Liver (tissue), 8 donors: ENCODE measurements at regions not wholly inside any gene's neighbourhood (a gene's known extent, or its start where the extent isn't known, plus 50 kb on each side); places are given as distances from the start of the nearest gene placed in this dataset.

Experiments
- DNase-seq: peaks from one replicate; pipeline ENCODE4 v3.0.0-alpha.2; 2017; ENCODE audit warnings: low spot score
- H3K27ac ChIP-seq, 2 donors: one replicate each; pipeline ENCODE4 v1.7.0; 2013; ENCODE audit warnings: inconsistent platforms in 2 of 2, low read length in 2 of 2, control low read depth in 1 of 2, low read depth in 1 of 2, mild to moderate bottlenecking in 1 of 2
- H3K27me3 ChIP-seq, 4 donors: one replicate each; pipeline versions ENCODE4 v1.6.1 to v1.7.0; 2013; ENCODE audit warnings: low read length in 3 of 4, inconsistent platforms in 1 of 4, mild to moderate bottlenecking in 1 of 4, moderate library complexity in 1 of 4; ENCODE audit not compliant: control insufficient read depth in 4 of 4, insufficient read depth in 4 of 4
- H3K36me3 ChIP-seq, 4 donors: one replicate each; pipeline versions ENCODE4 v1.6.1 to v1.7.0; 2013; ENCODE audit warnings: low read length in 3 of 4, mild to moderate bottlenecking in 3 of 4, low read depth in 1 of 4, moderate library complexity in 1 of 4; ENCODE audit not compliant: control insufficient read depth in 4 of 4, insufficient read depth in 3 of 4
- H3K4me1 ChIP-seq, 4 donors: one replicate each; pipeline versions ENCODE4 v1.6.1 to v1.7.0; 2013; ENCODE audit warnings: low read length in 3 of 4, mild to moderate bottlenecking in 3 of 4, moderate library complexity in 1 of 4; ENCODE audit not compliant: control insufficient read depth in 4 of 4, insufficient read depth in 4 of 4
- H3K4me3 ChIP-seq, 3 donors: one replicate each; pipeline versions ENCODE4 v1.6.1 to v1.7.0; 2013; ENCODE audit warnings: low read length in 3 of 3, control low read depth in 1 of 3, low read depth in 1 of 3, mild to moderate bottlenecking in 1 of 3
- H3K9ac ChIP-seq, 2 donors: one replicate each; pipeline ENCODE4 v1.7.0; 2013; ENCODE audit warnings: low read length in 2 of 2, mild to moderate bottlenecking in 2 of 2, moderate library complexity in 2 of 2, control low read depth in 1 of 2, low read depth in 1 of 2
- H3K9me3 ChIP-seq, 4 donors: one replicate each; pipeline versions ENCODE4 v1.6.1 to v1.7.0; 2013; ENCODE audit warnings: low read length in 3 of 4; ENCODE audit not compliant: control insufficient read depth in 4 of 4
- CTCF ChIP-seq: fragments of 150-350 bp; IDR thresholded peaks from 2 replicates; pipeline ENCODE4 v1.5.1; 2017; ENCODE audit warnings: improper control_type of control experiment, low read depth, low read length; ENCODE audit not compliant: missing input control
- EGR1 ChIP-seq, 2 donors: IDR thresholded peaks; 2 replicates each; pipeline ENCODE4 v1.6.1; 2016 to 2018; ENCODE audit warnings: antibody characterized with exemption in 2 of 2, low read depth in 2 of 2
- GABPA ChIP-seq, 2 donors: IDR thresholded peaks in 1 of 2; conservative IDR thresholded peaks in 1 of 2; 2 replicates each; pipeline ENCODE4 v1.6.1; 2016; ENCODE audit warnings: antibody characterized with exemption in 2 of 2, mild to moderate bottlenecking in 1 of 2, moderate library complexity in 1 of 2
- HNF4G ChIP-seq: IDR thresholded peaks from 2 replicates; pipeline ENCODE4 v1.6.1; 2016; ENCODE audit warnings: antibody characterized with exemption
- RAD21 ChIP-seq, 2 donors: IDR thresholded peaks; 2 replicates each; pipeline ENCODE4 v1.6.1; 2016; ENCODE audit warnings: antibody characterized with exemption in 2 of 2, mild to moderate bottlenecking in 2 of 2
- RXRA ChIP-seq, 2 donors: IDR thresholded peaks; 2 replicates each; pipeline ENCODE4 v1.6.1; 2017 to 2018; ENCODE audit warnings: antibody characterized with exemption in 2 of 2, mild to moderate bottlenecking in 1 of 2
- TAF1 ChIP-seq: conservative IDR thresholded peaks from 2 replicates; pipeline ENCODE4 v1.6.1; 2016; ENCODE audit warnings: antibody characterized with exemption, mild to moderate bottlenecking
- YY1 ChIP-seq: IDR thresholded peaks from 2 replicates; pipeline ENCODE4 v1.6.1; 2016; ENCODE audit warnings: antibody characterized with exemption, mild to moderate bottlenecking
- ZBTB33 ChIP-seq: IDR thresholded peaks from 2 replicates; pipeline ENCODE4 v1.6.1; 2016; ENCODE audit warnings: antibody characterized with exemption
- WGBS: extraction: QIAGEN DNeasy Blood & Tissue Kit; methylation state at CpG from one replicate; pipeline ENCODE4 v1.1.7; 2013; 5-methylcytosine and 5-hydroxymethylcytosine counted together
- TF ChIP-seq, protein P1 (sequence below): IDR thresholded peaks from 2 replicates; pipeline ENCODE4 v1.6.1; 2016; ENCODE audit warnings: antibody characterized with exemption
- TF ChIP-seq, protein P2 (sequence below): IDR thresholded peaks from 2 replicates; pipeline ENCODE4 v1.6.1; 2016; ENCODE audit warnings: antibody characterized with exemption, mild to moderate bottlenecking
- donor health status: healthy.
- donor health status: healthy.
- donor health status: healthy.
- donor health status: healthy.
- donor health status: healthy.

DNA sequence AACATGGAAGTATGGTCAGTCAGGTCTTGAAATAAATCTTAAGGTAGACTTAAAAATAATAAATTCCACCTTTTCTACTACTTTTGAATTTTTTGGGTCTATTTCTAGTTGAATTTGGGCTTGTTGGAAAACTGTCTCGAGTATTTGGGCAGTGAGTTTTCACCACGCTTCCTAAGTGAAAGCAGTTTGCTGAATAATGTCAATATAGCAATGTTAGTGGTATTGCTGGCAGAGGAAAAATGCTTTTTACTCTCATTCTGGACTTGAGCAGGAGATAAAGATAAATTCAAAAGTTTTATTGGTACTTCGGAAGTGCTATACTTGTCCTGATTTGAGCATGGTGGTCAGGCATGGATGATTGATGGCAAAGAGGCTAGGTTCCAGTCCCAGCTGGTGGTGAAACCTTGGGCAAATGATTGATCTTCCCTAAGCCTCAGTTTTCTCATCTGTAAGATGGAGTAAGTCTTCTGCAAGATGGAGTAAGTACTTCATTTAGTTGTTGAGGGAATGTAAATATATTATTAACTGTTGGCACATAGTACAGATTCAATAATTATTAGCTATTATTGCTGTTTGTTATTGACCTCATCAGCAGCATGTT is 503.5 kb upstream of the ZEB2 start:
- no peak overlapping the region for H3K4me3 ChIP-seq
- DNase-seq, result no peak
- H3K27me3 ChIP-seq, result no peaks in the 10 kb centered on the region
- 82% methylated on average over 3 of the region's 3 CpGs for WGBS
- TF ChIP-seq GABPA (IDR thresholded peaks at IDR 0.05 in 1 of 2, conservative IDR thresholded peaks at IDR 0.05 in 1 of 2) (no peak), YY1 (no peak), EGR1 (IDR thresholded peaks at IDR 0.05; ENCODE audit: low read depth in 2 of 2) (no peak), RXRA (IDR thresholded peaks at IDR 0.05) (no peak), RAD21 (IDR thresholded peaks at IDR 0.05) (no peak), ZBTB33 (no peak), HNF4G (no peak), CTCF (no peak)
- TF ChIP-seq, protein P1, sequence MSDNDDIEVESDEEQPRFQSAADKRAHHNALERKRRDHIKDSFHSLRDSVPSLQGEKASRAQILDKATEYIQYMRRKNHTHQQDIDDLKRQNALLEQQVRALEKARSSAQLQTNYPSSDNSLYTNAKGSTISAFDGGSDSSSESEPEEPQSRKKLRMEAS, result no peak
- H3K9ac ChIP-seq, result no peak overlapping the region
- H3K27ac ChIP-seq, result no peak overlapping the region
- H3K36me3 ChIP-seq, result no peaks in the 10 kb centered on the region
- no peaks in the 10 kb centered on the region for H3K4me1 ChIP-seq
- no peaks in the 10 kb centered on the region for H3K9me3 ChIP-seq

- H3K9me3 ChIP-seq, result no peaks in the 10 kb centered on the region
- no peak overlapping the region for H3K4me3 ChIP-seq
- H3K36me3 ChIP-seq, result no peaks in the 10 kb centered on the region
- no peak overlapping the region for H3K9ac ChIP-seq
- no peak for TF ChIP-seq CTCF
- no peak for TF ChIP-seq TAF1
- TF ChIP-seq, protein P2, sequence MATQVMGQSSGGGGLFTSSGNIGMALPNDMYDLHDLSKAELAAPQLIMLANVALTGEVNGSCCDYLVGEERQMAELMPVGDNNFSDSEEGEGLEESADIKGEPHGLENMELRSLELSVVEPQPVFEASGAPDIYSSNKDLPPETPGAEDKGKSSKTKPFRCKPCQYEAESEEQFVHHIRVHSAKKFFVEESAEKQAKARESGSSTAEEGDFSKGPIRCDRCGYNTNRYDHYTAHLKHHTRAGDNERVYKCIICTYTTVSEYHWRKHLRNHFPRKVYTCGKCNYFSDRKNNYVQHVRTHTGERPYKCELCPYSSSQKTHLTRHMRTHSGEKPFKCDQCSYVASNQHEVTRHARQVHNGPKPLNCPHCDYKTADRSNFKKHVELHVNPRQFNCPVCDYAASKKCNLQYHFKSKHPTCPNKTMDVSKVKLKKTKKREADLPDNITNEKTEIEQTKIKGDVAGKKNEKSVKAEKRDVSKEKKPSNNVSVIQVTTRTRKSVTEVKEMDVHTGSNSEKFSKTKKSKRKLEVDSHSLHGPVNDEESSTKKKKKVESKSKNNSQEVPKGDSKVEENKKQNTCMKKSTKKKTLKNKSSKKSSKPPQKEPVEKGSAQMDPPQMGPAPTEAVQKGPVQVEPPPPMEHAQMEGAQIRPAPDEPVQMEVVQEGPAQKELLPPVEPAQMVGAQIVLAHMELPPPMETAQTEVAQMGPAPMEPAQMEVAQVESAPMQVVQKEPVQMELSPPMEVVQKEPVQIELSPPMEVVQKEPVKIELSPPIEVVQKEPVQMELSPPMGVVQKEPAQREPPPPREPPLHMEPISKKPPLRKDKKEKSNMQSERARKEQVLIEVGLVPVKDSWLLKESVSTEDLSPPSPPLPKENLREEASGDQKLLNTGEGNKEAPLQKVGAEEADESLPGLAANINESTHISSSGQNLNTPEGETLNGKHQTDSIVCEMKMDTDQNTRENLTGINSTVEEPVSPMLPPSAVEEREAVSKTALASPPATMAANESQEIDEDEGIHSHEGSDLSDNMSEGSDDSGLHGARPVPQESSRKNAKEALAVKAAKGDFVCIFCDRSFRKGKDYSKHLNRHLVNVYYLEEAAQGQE, result no peak
- TF ChIP-seq EGR1 (IDR thresholded peaks at IDR 0.05; ENCODE audit: low read depth in 2 of 2), result no peak
- no peaks in the 10 kb centered on the region for H3K27me3 ChIP-seq
- WGBS, result 79% methylated on average over 5 of the region's 5 CpGs
- no peaks in the 10 kb centered on the region for H3K4me1 ChIP-seq
- no peak overlapping the region for H3K27ac ChIP-seq
- no peak for DNase-seq
Measured at GRCh38 chr2:145022666-145023333, 502.9 kb upstream of the ZEB2 start.
